ENCODE measurements at regions not wholly inside any gene's neighbourhood (a gene's known extent, or its start where the extent isn't known, plus 50 kb on each side); places are given as distances from the start of the nearest gene placed in this dataset.

DNA sequence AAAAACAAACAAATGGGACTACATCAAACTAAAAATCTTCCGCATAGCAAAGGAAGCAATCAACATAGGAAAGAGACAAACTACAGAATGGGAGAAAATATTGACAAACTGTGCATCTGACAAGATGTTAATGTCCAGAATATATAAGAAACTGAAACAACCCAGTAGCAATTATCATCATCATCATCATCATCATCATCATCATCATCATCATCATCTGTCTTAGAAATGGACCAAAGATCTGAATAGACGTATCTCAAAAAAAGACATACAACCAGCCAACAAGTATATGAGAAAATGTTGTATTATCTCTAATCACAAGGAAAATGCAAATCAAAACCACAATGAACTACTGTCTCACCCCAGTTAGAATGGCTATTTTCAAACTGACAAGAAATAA is 173.9 kb downstream of the PRR20E start:
- TF ChIP-seq, protein P1, sequence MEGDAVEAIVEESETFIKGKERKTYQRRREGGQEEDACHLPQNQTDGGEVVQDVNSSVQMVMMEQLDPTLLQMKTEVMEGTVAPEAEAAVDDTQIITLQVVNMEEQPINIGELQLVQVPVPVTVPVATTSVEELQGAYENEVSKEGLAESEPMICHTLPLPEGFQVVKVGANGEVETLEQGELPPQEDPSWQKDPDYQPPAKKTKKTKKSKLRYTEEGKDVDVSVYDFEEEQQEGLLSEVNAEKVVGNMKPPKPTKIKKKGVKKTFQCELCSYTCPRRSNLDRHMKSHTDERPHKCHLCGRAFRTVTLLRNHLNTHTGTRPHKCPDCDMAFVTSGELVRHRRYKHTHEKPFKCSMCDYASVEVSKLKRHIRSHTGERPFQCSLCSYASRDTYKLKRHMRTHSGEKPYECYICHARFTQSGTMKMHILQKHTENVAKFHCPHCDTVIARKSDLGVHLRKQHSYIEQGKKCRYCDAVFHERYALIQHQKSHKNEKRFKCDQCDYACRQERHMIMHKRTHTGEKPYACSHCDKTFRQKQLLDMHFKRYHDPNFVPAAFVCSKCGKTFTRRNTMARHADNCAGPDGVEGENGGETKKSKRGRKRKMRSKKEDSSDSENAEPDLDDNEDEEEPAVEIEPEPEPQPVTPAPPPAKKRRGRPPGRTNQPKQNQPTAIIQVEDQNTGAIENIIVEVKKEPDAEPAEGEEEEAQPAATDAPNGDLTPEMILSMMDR (conservative IDR thresholded peaks at IDR 0.05; ENCODE audit: low read depth in 2 of 2) = no peak
- no peak for TF ChIP-seq POLR2AphosphoS5 (IDR thresholded peaks at IDR 0.05; ENCODE audit: low read depth)

All from GM23338 (cell line).